HG02588 (cell line): ENCODE measurements at regions not wholly inside any gene's neighbourhood (a gene's known extent, or its start where the extent isn't known, plus 50 kb on each side); places are given as distances from the start of the nearest gene placed in this dataset.
"Not testable (repeated sequence)": the region's sequence is repeated elsewhere in the genome, so short reads cannot be mapped to it uniquely, and the experiment has no call there.

Experiments
- ATAC-seq: cut with Tn5 transposase; IDR thresholded peaks from one replicate; pipeline ENCODE4 v1.9.1; 2021; ENCODE audit warnings: mild to moderate bottlenecking, moderate library complexity; ENCODE audit not compliant: unreplicated experiment

- ATAC-seq = no peak
Observed at GRCh38 chr5:2366816-2367215, 384.7 kb downstream of the IRX2 start.

- no peak for ATAC-seq
Observed at GRCh38 chr5:2357309-2357708, 394.2 kb downstream of the IRX2 start.

GRCh38 chr5:2355859-2356258 lies 395.6 kb downstream of the IRX2 start:
- no peak for ATAC-seq

- ATAC-seq = no peak
Observed at GRCh38 chr5:2353871-2354440, 397.5 kb downstream of the IRX2 start.

- ATAC-seq = no peak
Observed at GRCh38 chr5:2353211-2353610, 398.3 kb downstream of the IRX2 start.

- ATAC-seq = no peak
Observed at GRCh38 chr5:2352101-2352861, 399.2 kb downstream of the IRX2 start.

DNA sequence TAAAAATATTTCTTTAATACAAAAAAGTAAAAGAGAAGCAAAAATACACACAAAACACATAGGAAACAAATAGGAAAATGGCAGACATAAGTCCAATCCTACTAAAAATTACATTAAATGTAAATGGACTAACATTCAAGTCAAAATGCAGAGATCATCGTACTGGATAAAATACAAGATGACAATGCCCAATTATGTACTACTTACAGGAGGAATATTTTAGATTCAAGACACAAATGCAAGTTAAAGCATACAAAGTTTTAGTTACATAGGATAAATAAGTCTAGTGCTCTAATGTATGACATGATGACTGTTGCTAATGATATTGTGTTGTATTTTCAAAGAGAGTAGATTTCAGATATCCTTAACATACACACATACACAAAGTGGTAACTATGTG lies 401.7 kb downstream of the IRX2 start:
- ATAC-seq = not testable (repeated sequence)

GRCh38 chr5:2338686-2339085 lies 412.8 kb downstream of the IRX2 start:
- no peak for ATAC-seq

GRCh38 chr5:2335733-2336515 lies 415.6 kb downstream of the IRX2 start:
- no peak for ATAC-seq

GRCh38 chr5:2335125-2335732 lies 416.2 kb downstream of the IRX2 start:
- ATAC-seq = no peak

DNA sequence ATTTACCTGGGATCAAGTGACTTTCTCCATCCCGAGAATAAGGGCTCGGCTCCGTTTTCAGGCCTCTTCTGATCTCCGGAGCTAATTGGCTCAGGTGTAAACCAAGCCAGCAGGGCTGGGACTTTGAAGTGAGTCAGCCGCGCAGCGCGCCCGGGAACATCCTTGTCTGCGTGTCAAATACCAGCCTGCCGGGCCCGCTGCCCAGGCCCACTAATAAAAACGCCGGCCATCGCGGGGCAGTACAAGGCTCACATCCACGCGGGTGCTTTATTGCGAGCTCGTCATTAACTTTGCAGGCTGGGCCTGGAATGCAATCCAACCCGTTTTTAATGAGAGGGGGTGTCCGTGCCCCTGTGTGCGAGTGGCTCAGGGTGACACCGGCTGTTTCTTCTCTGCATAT lies 416.8 kb downstream of the IRX2 start:
- no peak for ATAC-seq

- no peak for ATAC-seq
Observed at GRCh38 chr5:2333291-2333690, 418.2 kb downstream of the IRX2 start.

DNA sequence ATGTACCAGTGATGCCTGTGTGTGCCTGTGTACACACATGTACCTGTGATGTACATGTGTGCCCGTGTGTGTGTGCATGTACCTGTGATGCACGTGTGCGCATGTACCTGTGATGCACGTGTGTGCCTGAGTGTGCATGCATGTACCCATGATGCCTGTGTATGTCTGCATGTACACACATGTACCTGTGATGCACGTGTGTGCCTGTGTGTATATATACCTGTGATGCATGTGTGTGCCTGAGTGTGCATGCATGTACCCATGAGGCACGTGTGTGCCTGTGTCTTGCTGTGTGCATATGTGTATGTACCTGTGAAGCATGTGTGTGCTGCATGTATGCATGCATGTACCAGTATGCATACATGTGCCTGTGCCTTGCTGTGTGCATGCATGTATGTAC lies 419.0 kb downstream of the IRX2 start:
- no peak for ATAC-seq

GRCh38 chr5:2330325-2331130 lies 420.9 kb downstream of the IRX2 start:
- ATAC-seq = no peak

- ATAC-seq = no peak
Observed at GRCh38 chr5:2329741-2330140, 421.7 kb downstream of the IRX2 start.

DNA sequence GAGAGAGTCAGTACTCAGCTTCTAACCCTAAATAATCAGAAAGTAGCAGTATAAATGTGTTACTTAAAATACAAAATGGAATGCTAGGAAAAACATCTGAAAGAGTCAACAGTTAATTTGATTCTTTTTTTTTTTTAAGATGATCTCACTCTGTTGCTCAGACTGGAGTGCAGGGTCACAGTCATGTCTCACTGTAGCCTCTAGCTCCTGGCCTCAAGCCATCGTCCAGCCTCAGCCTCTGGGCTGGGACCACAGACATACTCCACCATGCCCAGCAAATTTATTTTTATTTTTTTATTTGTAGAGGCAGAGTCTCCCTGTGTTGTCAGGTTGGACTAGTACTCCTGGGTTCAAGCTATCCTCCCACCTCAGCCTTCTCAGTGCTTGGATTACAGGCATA lies 424.9 kb downstream of the IRX2 start:
- no peak for ATAC-seq

DNA sequence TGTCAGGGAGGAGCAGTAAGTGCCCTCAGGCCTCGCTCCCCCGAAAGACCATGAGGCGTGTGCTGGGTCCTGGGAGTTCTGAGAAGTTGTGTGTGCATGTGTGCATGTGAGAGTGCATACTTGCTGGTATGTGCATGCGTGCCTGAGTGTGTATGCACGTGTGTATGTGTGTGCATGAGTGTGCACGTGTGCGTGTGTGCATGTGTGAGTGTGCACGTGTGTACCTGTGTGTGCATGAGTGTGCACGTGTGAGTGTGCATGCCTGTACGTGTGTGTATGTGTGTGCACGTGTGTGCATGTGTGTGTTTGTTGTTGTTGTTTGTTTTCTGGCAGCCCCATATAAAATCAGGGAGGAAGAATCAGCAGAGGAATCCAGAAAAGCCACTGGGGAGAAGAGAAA lies 426.7 kb downstream of the IRX2 start:
- no peak for ATAC-seq

DNA sequence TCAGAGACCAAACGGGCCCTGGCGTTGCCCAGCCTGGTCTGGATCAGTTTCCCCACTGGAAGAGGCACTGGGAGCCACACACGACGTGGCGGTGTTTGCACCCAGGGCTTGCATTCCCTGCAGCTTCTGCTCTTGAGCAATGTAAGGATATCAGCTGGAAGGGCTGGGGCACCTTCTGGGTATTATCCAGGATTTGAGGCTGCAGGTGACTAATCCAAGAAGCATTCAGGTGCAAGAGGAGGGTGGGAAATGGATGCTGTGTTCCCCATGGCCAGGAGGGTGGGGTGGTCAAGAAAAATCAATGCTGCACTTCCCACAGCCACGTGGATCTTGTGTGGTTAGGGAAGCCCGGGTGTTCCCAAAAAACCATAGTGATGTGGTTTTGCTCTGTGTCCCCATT lies 430.9 kb downstream of the IRX2 start:
- no peak for ATAC-seq

- ATAC-seq = no peak
Observed at GRCh38 chr5:2317540-2317939, 433.9 kb downstream of the IRX2 start.

DNA sequence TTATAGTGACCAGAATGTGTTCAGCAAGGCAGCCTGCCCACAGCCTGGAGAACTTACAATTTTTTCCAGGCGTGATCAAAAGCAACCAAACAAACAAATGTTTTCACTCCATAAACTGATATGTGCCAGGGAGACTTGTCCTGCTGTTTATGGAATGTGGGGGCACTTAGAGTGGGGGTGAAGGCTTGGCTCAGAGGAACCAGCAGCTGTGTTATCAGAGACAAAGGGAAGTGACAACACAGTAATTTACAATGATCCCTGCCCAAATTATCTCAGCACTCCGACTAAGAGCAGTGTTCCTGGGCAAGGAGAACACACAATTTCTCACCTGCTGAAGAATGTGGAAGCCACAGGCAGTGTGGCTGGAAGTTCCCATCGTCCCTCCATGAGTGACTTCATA lies 429.1 kb upstream of the IRX4 start:
- no peak for ATAC-seq

DNA sequence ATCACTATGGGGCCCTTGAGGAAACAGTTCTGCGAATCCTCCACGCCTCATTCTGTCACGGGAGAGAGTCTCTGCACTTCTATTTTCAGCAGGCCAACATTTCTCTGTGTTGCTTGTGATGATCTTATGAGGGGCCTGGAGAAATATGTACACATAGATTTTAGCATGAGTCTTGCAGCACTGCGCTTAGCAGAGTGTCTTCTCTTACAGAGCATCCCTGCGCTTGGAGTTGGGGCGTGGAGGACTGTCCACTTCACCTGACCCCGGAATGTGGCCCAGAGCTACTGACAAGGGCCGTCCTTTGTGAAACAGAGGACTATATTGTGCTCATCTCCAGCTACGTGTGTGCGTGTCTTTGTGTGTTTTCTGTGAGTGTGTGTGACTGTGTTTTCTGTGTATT lies 428.2 kb upstream of the IRX4 start:
- no peak for ATAC-seq
